HEK293 (cell line): ENCODE measurements at regions not wholly inside any gene's neighbourhood (a gene's known extent, or its start where the extent isn't known, plus 50 kb on each side); places are given as distances from the start of the nearest gene placed in this dataset.

Experiments used
- OVOL3 ChIP-seq: fragments of 450-650 bp; formaldehyde crosslinking; IDR thresholded peaks from 2 replicates; pipeline ENCODE4 v1.5.1; 2016; ENCODE audit warnings: missing biosample characterization, missing genetic modification characterization
- SCRT2 ChIP-seq: fragments of 450-650 bp; formaldehyde crosslinking; IDR thresholded peaks from 2 replicates; pipeline ENCODE4 v1.5.1; 2016; ENCODE audit warnings: missing biosample characterization, missing genetic modification characterization
- TRIM28 ChIP-seq: IDR thresholded peaks from 2 replicates; pipeline ENCODE4 v1.6.1; 2011; ENCODE audit warnings: low read length, control low read depth, borderline replicate concordance
- YY2 ChIP-seq: fragments of 450-650 bp; formaldehyde crosslinking; IDR thresholded peaks from 2 replicates; pipeline ENCODE4 v1.5.1; 2016; ENCODE audit warnings: missing biosample characterization, missing genetic modification characterization
- ZBTB11 ChIP-seq: fragments of 450-650 bp; formaldehyde crosslinking; conservative IDR thresholded peaks from 2 replicates; pipeline ENCODE4 v1.5.1; 2016; ENCODE audit warnings: low read depth, missing biosample characterization, missing genetic modification characterization
- ZNF37A ChIP-seq: fragments of 450-650 bp; IDR thresholded peaks from 2 replicates; pipeline ENCODE4 v1.5.1; 2018; ENCODE audit warnings: missing biosample characterization, missing genetic modification characterization
- ZNF530 ChIP-seq: fragments of 450-650 bp; formaldehyde crosslinking; IDR thresholded peaks from 2 replicates; pipeline ENCODE4 v1.5.1; 2016; ENCODE audit warnings: low read depth, missing biosample characterization, missing genetic modification characterization
- ZNF704 ChIP-seq: fragments of 450-650 bp; formaldehyde crosslinking; IDR thresholded peaks from 2 replicates; pipeline ENCODE4 v1.5.1; 2016; ENCODE audit warnings: missing biosample characterization, missing genetic modification characterization
- TF ChIP-seq, protein P1 (sequence below): fragments of 450-650 bp; formaldehyde crosslinking; IDR thresholded peaks from 2 replicates; pipeline ENCODE4 v1.5.1; 2016; ENCODE audit warnings: missing biosample characterization, missing genetic modification characterization
- TF ChIP-seq, protein P2 (sequence below): fragments of 450-650 bp; formaldehyde crosslinking; IDR thresholded peaks from 2 replicates; pipeline ENCODE4 v1.5.1; 2016; ENCODE audit warnings: missing biosample characterization, missing genetic modification characterization

- TF ChIP-seq ZNF37A (tag by site-specific recombination): no peak
- TF ChIP-seq, protein P1, sequence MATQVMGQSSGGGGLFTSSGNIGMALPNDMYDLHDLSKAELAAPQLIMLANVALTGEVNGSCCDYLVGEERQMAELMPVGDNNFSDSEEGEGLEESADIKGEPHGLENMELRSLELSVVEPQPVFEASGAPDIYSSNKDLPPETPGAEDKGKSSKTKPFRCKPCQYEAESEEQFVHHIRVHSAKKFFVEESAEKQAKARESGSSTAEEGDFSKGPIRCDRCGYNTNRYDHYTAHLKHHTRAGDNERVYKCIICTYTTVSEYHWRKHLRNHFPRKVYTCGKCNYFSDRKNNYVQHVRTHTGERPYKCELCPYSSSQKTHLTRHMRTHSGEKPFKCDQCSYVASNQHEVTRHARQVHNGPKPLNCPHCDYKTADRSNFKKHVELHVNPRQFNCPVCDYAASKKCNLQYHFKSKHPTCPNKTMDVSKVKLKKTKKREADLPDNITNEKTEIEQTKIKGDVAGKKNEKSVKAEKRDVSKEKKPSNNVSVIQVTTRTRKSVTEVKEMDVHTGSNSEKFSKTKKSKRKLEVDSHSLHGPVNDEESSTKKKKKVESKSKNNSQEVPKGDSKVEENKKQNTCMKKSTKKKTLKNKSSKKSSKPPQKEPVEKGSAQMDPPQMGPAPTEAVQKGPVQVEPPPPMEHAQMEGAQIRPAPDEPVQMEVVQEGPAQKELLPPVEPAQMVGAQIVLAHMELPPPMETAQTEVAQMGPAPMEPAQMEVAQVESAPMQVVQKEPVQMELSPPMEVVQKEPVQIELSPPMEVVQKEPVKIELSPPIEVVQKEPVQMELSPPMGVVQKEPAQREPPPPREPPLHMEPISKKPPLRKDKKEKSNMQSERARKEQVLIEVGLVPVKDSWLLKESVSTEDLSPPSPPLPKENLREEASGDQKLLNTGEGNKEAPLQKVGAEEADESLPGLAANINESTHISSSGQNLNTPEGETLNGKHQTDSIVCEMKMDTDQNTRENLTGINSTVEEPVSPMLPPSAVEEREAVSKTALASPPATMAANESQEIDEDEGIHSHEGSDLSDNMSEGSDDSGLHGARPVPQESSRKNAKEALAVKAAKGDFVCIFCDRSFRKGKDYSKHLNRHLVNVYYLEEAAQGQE (tag by site-specific recombination): no peak
- TF ChIP-seq, protein P2, sequence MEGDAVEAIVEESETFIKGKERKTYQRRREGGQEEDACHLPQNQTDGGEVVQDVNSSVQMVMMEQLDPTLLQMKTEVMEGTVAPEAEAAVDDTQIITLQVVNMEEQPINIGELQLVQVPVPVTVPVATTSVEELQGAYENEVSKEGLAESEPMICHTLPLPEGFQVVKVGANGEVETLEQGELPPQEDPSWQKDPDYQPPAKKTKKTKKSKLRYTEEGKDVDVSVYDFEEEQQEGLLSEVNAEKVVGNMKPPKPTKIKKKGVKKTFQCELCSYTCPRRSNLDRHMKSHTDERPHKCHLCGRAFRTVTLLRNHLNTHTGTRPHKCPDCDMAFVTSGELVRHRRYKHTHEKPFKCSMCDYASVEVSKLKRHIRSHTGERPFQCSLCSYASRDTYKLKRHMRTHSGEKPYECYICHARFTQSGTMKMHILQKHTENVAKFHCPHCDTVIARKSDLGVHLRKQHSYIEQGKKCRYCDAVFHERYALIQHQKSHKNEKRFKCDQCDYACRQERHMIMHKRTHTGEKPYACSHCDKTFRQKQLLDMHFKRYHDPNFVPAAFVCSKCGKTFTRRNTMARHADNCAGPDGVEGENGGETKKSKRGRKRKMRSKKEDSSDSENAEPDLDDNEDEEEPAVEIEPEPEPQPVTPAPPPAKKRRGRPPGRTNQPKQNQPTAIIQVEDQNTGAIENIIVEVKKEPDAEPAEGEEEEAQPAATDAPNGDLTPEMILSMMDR (tag by site-specific recombination): no peak
- TF ChIP-seq OVOL3 (tag by site-specific recombination): no peak
- no peak for TF ChIP-seq SCRT2 (tag by site-specific recombination)
- TF ChIP-seq YY2 (tag by site-specific recombination): no peak
- TF ChIP-seq ZNF530 (tag by site-specific recombination): no peak
- no peak for TF ChIP-seq ZBTB11 (tag by site-specific recombination)
- TF ChIP-seq ZNF704 (tag by site-specific recombination): no peak
- TF ChIP-seq TRIM28: no peak
These were observed 109.3 kb downstream of the MIAT start for GRCh38 chr22:26766510-26767350.
